ENCODE measurements at regions not wholly inside any gene's neighbourhood (a gene's known extent, or its start where the extent isn't known, plus 50 kb on each side); places are given as distances from the start of the nearest gene placed in this dataset.

GRCh38 chr4:123298801-123299200 lies 97.8 kb upstream of the SPRY1 start:
- no peak for DNase-seq
- H3K36me3 Mint-ChIP-seq (ENCODE audit: unreplicated experiment): no peaks in the 10 kb centered on the region
- no peak for TF ChIP-seq CTCF (IDR thresholded peaks at IDR 0.05; ENCODE audit: partially characterized antibody, unreplicated experiment)
- H3K4me3 Mint-ChIP-seq (ENCODE audit: unreplicated experiment): no peak overlapping the region
- H3K27me3 Mint-ChIP-seq (ENCODE audit: unreplicated experiment): peaks cover 1% of the 10 kb centered on the region
- H3K27ac Mint-ChIP-seq (ENCODE audit: unreplicated experiment): no peak overlapping the region
- no peaks in the 10 kb centered on the region for H3K9me3 Mint-ChIP-seq (ENCODE audit: unreplicated experiment)
- peaks cover 12% of the 10 kb centered on the region for H3K4me1 Mint-ChIP-seq (ENCODE audit: low read depth, unreplicated experiment)

- H3K27me3 Mint-ChIP-seq (ENCODE audit: unreplicated experiment): peaks cover 4% of the 10 kb centered on the region
- no peaks in the 10 kb centered on the region for H3K36me3 Mint-ChIP-seq (ENCODE audit: unreplicated experiment)
- DNase-seq: no peak
- no peak overlapping the region for H3K4me3 Mint-ChIP-seq (ENCODE audit: unreplicated experiment)
- peaks cover 3% of the 10 kb centered on the region for H3K9me3 Mint-ChIP-seq (ENCODE audit: unreplicated experiment)
- no peak for TF ChIP-seq CTCF (IDR thresholded peaks at IDR 0.05; ENCODE audit: partially characterized antibody, unreplicated experiment)
- peaks cover 16% of the 10 kb centered on the region for H3K4me1 Mint-ChIP-seq (ENCODE audit: low read depth, unreplicated experiment)
- no peak overlapping the region for H3K27ac Mint-ChIP-seq (ENCODE audit: unreplicated experiment)
Measured at GRCh38 chr4:123299212-123299691, 97.3 kb upstream of the SPRY1 start.

GRCh38 chr4:123300222-123301039 lies 96.2 kb upstream of the SPRY1 start:
- Mint-ChIP-seq H3K27me3 (ENCODE audit: unreplicated experiment) (peaks cover 2% of the 10 kb centered on the region), H3K36me3 (ENCODE audit: unreplicated experiment) (no peaks in the 10 kb centered on the region), H3K9me3 (ENCODE audit: unreplicated experiment) (peaks cover 4% of the 10 kb centered on the region), H3K4me3 (ENCODE audit: unreplicated experiment) (no peak overlapping the region), H3K4me1 (ENCODE audit: low read depth, unreplicated experiment) (peaks cover 21% of the 10 kb centered on the region), H3K27ac (ENCODE audit: unreplicated experiment) (no peak overlapping the region)
- no peak for TF ChIP-seq CTCF (IDR thresholded peaks at IDR 0.05; ENCODE audit: partially characterized antibody, unreplicated experiment)
- DNase-seq: no peak

- no peak for TF ChIP-seq CTCF (IDR thresholded peaks at IDR 0.05; ENCODE audit: partially characterized antibody, unreplicated experiment)
- no peak overlapping the region for H3K27ac Mint-ChIP-seq (ENCODE audit: unreplicated experiment)
- H3K4me1 Mint-ChIP-seq (ENCODE audit: low read depth, unreplicated experiment): peaks cover 28% of the 10 kb centered on the region
- peaks cover 4% of the 10 kb centered on the region for H3K9me3 Mint-ChIP-seq (ENCODE audit: unreplicated experiment)
- H3K36me3 Mint-ChIP-seq (ENCODE audit: unreplicated experiment): no peaks in the 10 kb centered on the region
- H3K27me3 Mint-ChIP-seq (ENCODE audit: unreplicated experiment): peaks cover 2% of the 10 kb centered on the region
- H3K4me3 Mint-ChIP-seq (ENCODE audit: unreplicated experiment): no peak overlapping the region
- no peak for DNase-seq
Measured at GRCh38 chr4:123301923-123302322, 94.7 kb upstream of the SPRY1 start.
